ENCODE measurements at regions not wholly inside any gene's neighbourhood (a gene's known extent, or its start where the extent isn't known, plus 50 kb on each side); places are given as distances from the start of the nearest gene placed in this dataset.

- TF ChIP-seq CTCF (conservative IDR thresholded peaks at IDR 0.05; ENCODE audit: low read length) (no peak), EZH2phosphoT487 (IDR thresholded peaks at IDR 0.05; ENCODE audit: borderline replicate concordance) (no peak)
Observed at GRCh38 chr13:34816908-34817665, 125.0 kb upstream of the NBEA start.
